Osteocyte (in vitro differentiated cells): ENCODE measurements at regions not wholly inside any gene's neighbourhood (a gene's known extent, or its start where the extent isn't known, plus 50 kb on each side); places are given as distances from the start of the nearest gene placed in this dataset.

ENCODE experiments used
- DNase-seq: peaks from one replicate; pipeline ENCODE4 v3.0.0; 2021; ENCODE audit warnings: mixed read lengths; ENCODE audit not compliant: unreplicated experiment; ENCODE audit errors: extremely low spot score
- H3K27ac Mint-ChIP-seq: one replicate; pipeline ENCODE4 v1.8.0; 2021; ENCODE audit warnings: mild to moderate bottlenecking, mixed read lengths; ENCODE audit not compliant: unreplicated experiment
- H3K27me3 Mint-ChIP-seq: one replicate; pipeline ENCODE4 v1.8.0; 2021; ENCODE audit warnings: mixed read lengths; ENCODE audit not compliant: unreplicated experiment
- H3K36me3 Mint-ChIP-seq: one replicate; pipeline ENCODE4 v1.8.0; 2021; ENCODE audit warnings: mixed read lengths; ENCODE audit not compliant: unreplicated experiment
- H3K4me1 Mint-ChIP-seq: one replicate; pipeline ENCODE4 v1.8.0; 2021; ENCODE audit warnings: mixed read lengths; ENCODE audit not compliant: unreplicated experiment
- H3K4me3 Mint-ChIP-seq: one replicate; pipeline ENCODE4 v1.8.0; 2021; ENCODE audit warnings: mild to moderate bottlenecking, moderate library complexity, mixed read lengths; ENCODE audit not compliant: unreplicated experiment
- H3K9me3 Mint-ChIP-seq: one replicate; pipeline ENCODE4 v1.8.0; 2021; ENCODE audit warnings: mixed read lengths; ENCODE audit not compliant: unreplicated experiment
- CTCF ChIP-seq: fragments of 200-600 bp; sonication (generic); IDR thresholded peaks from 2 replicates; pipeline ENCODE4 v1.5.0; 2021; ENCODE audit warnings: antibody characterized with exemption, mild to moderate bottlenecking, moderate library complexity

- no peak for TF ChIP-seq CTCF
- DNase-seq, result peak; percentile 21
- H3K27ac Mint-ChIP-seq, result no peak overlapping the region
- H3K36me3 Mint-ChIP-seq, result no peaks in the 10 kb centered on the region
- no peak overlapping the region for H3K4me3 Mint-ChIP-seq
- H3K4me1 Mint-ChIP-seq, result no peaks in the 10 kb centered on the region
- H3K27me3 Mint-ChIP-seq, result no peaks in the 10 kb centered on the region
- no peaks in the 10 kb centered on the region for H3K9me3 Mint-ChIP-seq
Measured at GRCh38 chr2:239671916-239672849, 271.4 kb upstream of the HDAC4 start.

- no peak for DNase-seq
Measured at GRCh38 chr2:239671471-239671870, 270.7 kb upstream of the HDAC4 start.

GRCh38 chr2:239670463-239671120 lies 269.8 kb upstream of the HDAC4 start:
- Mint-ChIP-seq H3K4me1 (no peaks in the 10 kb centered on the region), H3K27ac (no peak overlapping the region), H3K9me3 (no peaks in the 10 kb centered on the region), H3K36me3 (no peaks in the 10 kb centered on the region), H3K27me3 (no peaks in the 10 kb centered on the region), H3K4me3 (no peak overlapping the region)
- no peak for TF ChIP-seq CTCF
- DNase-seq, result no peak

More at GRCh38 chr2:239671471-239671870, 270.7 kb upstream of the HDAC4 start:
- Mint-ChIP-seq H3K9me3 (no peaks in the 10 kb centered on the region), H3K27ac (no peak overlapping the region), H3K27me3 (no peaks in the 10 kb centered on the region), H3K4me1 (no peaks in the 10 kb centered on the region), H3K36me3 (no peaks in the 10 kb centered on the region), H3K4me3 (no peak overlapping the region)
- no peak for TF ChIP-seq CTCF

GRCh38 chr2:239669899-239670460 lies 269.2 kb upstream of the HDAC4 start:
- Mint-ChIP-seq H3K9me3 (peaks cover under 1% of the 10 kb centered on the region), H3K36me3 (no peaks in the 10 kb centered on the region), H3K27ac (no peak overlapping the region), H3K4me1 (no peaks in the 10 kb centered on the region), H3K4me3 (no peak overlapping the region), H3K27me3 (no peaks in the 10 kb centered on the region)
- TF ChIP-seq CTCF, result no peak
- peak; percentile 68 for DNase-seq
